ENCODE measurements at regions not wholly inside any gene's neighbourhood (a gene's known extent, or its start where the extent isn't known, plus 50 kb on each side); places are given as distances from the start of the nearest gene placed in this dataset.
A peak's percentile ranks its signal among the peaks of the same experiment; 100 is the strongest.
"Not testable (repeated sequence)": the region's sequence is repeated elsewhere in the genome, so short reads cannot be mapped to it uniquely, and the experiment has no call there.

- no peak for DNase-seq (ENCODE audit: low read depth)
Measured at GRCh38 chr14:43157661-43158060, 1349.4 kb downstream of the FSCB start.

DNA sequence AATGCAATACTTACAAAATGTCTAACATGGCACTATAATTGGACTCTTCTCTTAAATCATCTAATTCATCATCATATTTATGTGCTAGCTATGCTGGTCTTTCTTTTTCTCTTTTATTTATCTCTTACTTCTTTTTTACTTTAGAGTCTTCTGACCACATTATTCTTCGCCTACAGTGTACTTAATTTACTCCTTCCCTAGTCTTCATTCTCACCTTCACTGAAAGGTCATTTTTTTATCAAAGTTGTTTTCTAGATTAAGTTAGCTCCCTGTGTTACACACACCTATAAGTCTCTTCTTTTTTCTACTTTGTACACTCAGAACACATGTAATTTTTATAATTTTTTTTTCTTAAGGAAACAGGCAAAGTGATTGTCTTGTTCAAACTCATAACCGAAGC, 1351.2 kb downstream of the FSCB start:
- no peak for DNase-seq (ENCODE audit: low read depth)

- DNase-seq (ENCODE audit: low read depth) = no peak
Measured at GRCh38 chr14:43155258-43155657, 1351.8 kb downstream of the FSCB start.

DNA sequence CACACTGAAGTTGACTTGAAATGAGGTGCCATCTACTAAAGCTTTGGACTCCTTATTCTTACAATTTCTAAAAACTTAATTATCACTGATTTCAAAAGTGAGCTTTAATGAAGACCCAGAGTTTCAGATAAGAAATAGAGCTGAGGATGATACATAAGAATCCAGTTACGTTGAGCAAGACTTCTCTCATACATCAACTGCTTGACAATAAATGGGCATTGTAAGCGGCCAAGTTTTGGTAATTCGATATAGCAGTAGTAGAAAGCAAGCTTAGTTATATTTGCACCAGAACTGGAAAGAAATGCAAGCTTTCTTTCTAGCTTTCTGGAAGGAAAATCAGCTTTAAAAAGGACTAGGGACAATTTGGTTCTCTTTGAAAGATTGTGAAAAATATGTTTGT, 1359.6 kb downstream of the FSCB start:
- DNase-seq (ENCODE audit: low read depth) = peak; percentile 5

DNA sequence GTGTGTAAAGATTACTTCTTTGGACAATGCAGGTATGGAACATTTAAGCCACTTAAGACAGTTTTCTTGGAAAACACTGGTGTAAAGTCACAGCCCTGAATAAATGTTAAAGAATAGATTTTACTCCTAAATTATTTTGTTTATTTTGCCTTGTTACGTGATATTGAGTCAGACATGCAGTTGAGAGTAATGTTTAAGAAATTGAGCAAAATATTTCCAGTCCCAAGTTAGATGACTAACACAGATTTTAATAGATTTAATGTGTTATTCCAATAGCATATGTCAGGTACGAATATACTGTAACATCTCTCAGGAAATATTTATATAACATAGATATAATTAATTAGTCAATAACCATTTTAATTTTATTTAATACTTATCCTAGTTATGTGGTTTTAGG, 1361.7 kb downstream of the FSCB start:
- no peak for DNase-seq (ENCODE audit: low read depth)

GRCh38 chr14:43143106-43143505, 1364.0 kb downstream of the FSCB start:
- DNase-seq (ENCODE audit: low read depth) = no peak

GRCh38 chr14:43141636-43142191, 1365.4 kb downstream of the FSCB start:
- no peak for DNase-seq (ENCODE audit: low read depth)

DNA sequence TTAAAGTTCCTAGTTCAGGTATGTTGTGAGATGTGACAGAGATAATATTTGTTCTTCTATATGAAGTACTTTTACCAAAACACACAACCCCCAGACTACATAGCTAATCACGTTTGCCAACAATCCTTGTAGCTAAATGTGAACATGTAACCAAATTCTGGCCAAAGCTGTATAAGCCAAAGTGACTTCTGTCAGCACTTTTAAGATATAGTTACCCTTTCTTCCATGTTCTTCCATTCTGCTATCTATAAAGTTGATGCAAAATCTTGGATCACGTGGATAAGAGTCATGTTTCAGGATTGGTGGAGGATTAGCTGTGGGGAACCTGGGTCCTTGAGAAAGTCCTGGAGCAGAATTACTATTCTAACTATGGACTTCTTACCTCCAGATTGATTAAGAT, 1366.6 kb downstream of the FSCB start:
- DNase-seq (ENCODE audit: low read depth) = no peak

- no peak for DNase-seq (ENCODE audit: low read depth)
Measured at GRCh38 chr14:43135877-43136411, 1371.1 kb downstream of the FSCB start.

GRCh38 chr14:43132441-43132840, 1374.6 kb downstream of the FSCB start:
- DNase-seq (ENCODE audit: low read depth) = no peak

GRCh38 chr14:43128429-43128828, 1378.7 kb downstream of the FSCB start:
- not testable (repeated sequence) for DNase-seq (ENCODE audit: low read depth)

DNA sequence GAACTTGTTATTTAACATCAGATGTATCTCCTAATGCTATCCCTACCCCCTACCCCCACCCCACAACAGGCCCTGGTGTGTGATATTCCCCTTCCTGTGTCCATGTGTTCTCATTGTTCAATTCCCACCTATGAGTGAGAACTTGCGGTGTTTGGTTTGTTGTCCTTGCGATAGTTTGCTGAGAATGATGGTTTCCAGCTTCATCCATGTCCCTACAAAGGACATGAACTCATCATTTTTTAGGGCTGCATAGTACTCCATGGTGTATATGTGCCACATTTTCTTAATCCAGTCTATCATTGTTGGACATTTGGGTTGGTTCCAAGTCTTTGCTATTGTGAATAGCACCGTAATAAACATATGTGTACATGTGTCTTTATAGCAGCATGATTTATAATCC, 1379.2 kb downstream of the FSCB start:
- DNase-seq (ENCODE audit: low read depth) = not testable (repeated sequence)

GRCh38 chr14:43123544-43123943, 1383.5 kb downstream of the FSCB start:
- no peak for DNase-seq (ENCODE audit: low read depth)

DNA sequence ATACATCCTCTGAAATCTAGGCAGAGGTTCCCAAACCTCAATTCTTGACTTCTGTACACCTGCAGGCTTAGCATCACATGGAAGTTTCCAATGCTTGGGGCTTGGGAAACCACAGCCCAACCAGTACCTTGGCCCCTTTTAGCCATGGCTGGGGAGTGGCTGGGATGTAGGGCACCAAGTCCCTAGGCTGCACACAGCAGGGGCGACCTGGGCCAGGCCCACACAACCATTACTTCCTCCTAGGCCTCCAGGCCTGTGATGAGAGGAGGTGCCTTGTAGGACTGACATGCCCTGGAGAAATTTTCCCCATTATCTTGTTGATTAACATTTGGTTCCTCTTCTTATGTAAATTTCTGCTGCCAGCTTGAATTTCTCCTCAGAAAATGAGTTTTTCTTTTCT, 1387.4 kb downstream of the FSCB start:
- no peak for DNase-seq (ENCODE audit: low read depth)

DNA sequence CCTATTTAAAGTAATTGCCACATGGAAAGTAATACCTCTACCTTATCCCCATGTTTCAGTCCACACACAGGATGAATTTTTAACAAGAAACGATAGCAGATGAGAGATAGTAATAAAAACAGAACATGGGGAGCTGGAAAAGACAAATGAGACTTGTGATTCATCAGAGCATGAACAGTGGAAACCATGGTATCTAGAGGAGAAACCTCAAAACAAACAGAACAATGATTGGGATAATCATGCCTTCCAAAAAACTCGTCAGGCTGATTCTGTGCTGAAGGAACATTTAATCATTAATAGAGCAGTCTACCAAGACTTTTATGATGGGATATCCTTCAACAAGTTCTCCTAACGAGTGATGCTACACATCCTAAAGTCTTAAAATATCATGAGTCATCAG, 1390.7 kb downstream of the FSCB start:
- no peak for DNase-seq (ENCODE audit: low read depth)

DNA sequence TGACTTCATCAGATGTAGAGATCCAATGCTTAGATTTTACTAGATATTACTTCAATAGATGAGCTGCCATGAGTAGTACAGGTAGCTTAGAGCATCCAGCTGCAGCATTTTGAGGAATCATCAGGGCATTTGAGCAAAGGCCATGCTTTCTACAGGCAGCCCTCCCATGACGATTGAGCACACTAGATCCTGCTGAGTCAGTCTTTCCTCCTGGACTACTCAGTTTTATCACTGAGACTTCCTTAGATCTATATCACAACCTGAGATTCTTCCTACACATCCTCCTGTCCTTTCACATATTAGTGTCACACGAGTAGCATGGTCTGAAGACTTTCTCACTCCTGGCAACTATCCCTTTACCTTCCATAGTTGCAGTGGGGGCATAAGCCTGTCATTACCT, 1401.8 kb downstream of the FSCB start:
- DNase-seq (ENCODE audit: low read depth) = no peak

GRCh38 chr14:43090380-43090779, 1416.7 kb downstream of the FSCB start:
- no peak for DNase-seq (ENCODE audit: low read depth)

GRCh38 chr14:43087666-43088065, 1419.4 kb downstream of the FSCB start:
- DNase-seq (ENCODE audit: low read depth) = no peak

GRCh38 chr14:43085819-43086218, 1421.3 kb downstream of the FSCB start:
- no peak for DNase-seq (ENCODE audit: low read depth)

DNA sequence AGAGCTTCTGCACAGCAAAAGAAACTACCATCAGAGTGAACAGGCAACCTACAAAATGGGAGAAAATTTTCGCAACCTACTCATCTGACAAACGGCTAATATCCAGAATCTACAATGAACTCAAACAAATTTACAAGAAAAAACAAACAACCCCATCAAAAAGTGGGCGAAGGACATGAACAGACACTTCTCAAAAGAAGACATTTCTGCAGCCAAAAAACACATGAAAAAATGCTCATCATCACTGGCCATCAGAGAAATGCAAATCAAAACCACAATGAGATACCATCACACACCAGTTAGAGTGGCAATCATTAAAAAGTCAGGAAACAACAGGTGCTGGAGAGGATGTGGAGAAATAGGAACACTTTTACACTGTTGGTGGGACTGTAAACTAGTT, 1439.7 kb downstream of the FSCB start:
- not testable (repeated sequence) for DNase-seq (ENCODE audit: low read depth)

GRCh38 chr14:43056106-43056505, 1449.4 kb downstream of the LRFN5 start:
- DNase-seq (ENCODE audit: low read depth) = no peak

GRCh38 chr14:43052897-43053296, 1446.2 kb downstream of the LRFN5 start:
- DNase-seq (ENCODE audit: low read depth) = no peak

DNA sequence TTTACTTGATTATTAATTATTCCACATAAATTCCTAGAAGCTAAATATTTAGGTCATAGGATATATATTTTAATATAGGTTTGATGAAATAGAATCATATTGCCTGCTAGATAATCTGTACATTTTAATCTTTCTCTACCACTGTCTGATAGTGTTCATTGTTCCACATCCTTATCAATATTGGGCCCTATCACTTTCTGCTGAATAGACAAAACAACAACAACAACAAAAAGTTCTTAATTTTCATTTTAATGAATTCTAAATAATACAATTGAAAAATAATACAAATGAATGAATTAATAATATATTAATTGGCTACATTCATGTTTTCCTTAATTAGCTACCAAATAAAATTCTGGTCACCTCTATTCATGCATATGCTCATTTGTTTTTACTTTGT, 1437.2 kb downstream of the LRFN5 start:
- no peak for DNase-seq (ENCODE audit: low read depth)

- no peak for DNase-seq (ENCODE audit: low read depth)
Measured at GRCh38 chr14:43042408-43042807, 1435.7 kb downstream of the LRFN5 start.

GRCh38 chr14:43041976-43042375, 1435.3 kb downstream of the LRFN5 start:
- DNase-seq (ENCODE audit: low read depth) = no peak
